DOHH2 (cell line): ENCODE measurements at regions not wholly inside any gene's neighbourhood (a gene's known extent, or its start where the extent isn't known, plus 50 kb on each side); places are given as distances from the start of the nearest gene placed in this dataset.

Experiments used
- EZH2phosphoT487 ChIP-seq: fragments of 200-600 bp; sonication (generic); IDR thresholded peaks from 2 replicates; pipeline ENCODE4 v1.6.1; 2017; ENCODE audit warnings: borderline replicate concordance, mild to moderate bottlenecking, antibody characterized with exemption, low read length, moderate library complexity, mixed read lengths
- TF ChIP-seq, protein P1 (sequence below): fragments of 200-600 bp; sonication (generic); IDR thresholded peaks from one replicate; pipeline ENCODE4 v1.5.1; 2014; ENCODE audit warnings: antibody characterized with exemption, mild to moderate bottlenecking, low read depth, low read length; ENCODE audit not compliant: poor library complexity, severe bottlenecking

DNA sequence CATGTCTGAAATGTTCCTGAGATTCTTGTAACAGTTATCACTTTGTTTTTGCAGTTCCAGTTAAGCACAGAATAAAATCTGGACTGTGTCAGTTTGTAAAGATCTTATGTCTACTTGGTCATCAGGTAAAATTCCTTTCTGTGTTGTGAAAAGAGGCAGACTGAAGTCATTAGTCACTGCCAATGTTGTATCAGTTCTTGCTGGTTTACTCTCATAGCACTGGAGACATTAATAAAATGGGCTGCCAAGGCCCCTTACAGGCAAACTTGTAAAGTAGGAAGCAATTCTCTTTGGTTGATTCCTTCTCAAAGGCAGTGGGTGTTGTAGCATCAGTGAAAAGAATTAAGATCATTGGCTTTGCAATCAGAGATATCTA, 61.4 kb upstream of the ST6GALNAC3 start:
- TF ChIP-seq, protein P1, sequence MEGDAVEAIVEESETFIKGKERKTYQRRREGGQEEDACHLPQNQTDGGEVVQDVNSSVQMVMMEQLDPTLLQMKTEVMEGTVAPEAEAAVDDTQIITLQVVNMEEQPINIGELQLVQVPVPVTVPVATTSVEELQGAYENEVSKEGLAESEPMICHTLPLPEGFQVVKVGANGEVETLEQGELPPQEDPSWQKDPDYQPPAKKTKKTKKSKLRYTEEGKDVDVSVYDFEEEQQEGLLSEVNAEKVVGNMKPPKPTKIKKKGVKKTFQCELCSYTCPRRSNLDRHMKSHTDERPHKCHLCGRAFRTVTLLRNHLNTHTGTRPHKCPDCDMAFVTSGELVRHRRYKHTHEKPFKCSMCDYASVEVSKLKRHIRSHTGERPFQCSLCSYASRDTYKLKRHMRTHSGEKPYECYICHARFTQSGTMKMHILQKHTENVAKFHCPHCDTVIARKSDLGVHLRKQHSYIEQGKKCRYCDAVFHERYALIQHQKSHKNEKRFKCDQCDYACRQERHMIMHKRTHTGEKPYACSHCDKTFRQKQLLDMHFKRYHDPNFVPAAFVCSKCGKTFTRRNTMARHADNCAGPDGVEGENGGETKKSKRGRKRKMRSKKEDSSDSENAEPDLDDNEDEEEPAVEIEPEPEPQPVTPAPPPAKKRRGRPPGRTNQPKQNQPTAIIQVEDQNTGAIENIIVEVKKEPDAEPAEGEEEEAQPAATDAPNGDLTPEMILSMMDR = no peak
- no peak for TF ChIP-seq EZH2phosphoT487
